Neural cell (in vitro differentiated cells): ENCODE measurements at regions not wholly inside any gene's neighbourhood (a gene's known extent, or its start where the extent isn't known, plus 50 kb on each side); places are given as distances from the start of the nearest gene placed in this dataset.

Source experiments
- H2AFZ ChIP-seq: fragments of 200-600, 300-800 bp; sonication (generic), shearing (Covaris generic); 2 replicates; pipeline ENCODE4 v1.6.0; 2014; ENCODE audit warnings: low read depth, mild to moderate bottlenecking, antibody characterized with exemption, low read length, moderate library complexity
- H3F3A ChIP-seq: fragments of 200-600 bp; shearing (Covaris generic); 2 replicates; pipeline ENCODE4 v1.6.1; 2016; ENCODE audit warnings: mild to moderate bottlenecking, moderate library complexity, mixed read lengths, antibody characterized with exemption, low read length; ENCODE audit not compliant: insufficient read depth, poor library complexity, severe bottlenecking
- H3K27ac ChIP-seq: fragments of 200-600, 300-800 bp; sonication (generic), shearing (Covaris generic); 2 replicates; pipeline ENCODE4 v1.5.1; 2014; ENCODE audit warnings: mild to moderate bottlenecking, low read length, moderate library complexity
- H3K27me3 ChIP-seq: fragments of 300-800, 200-600 bp; sonication (generic), shearing (Covaris generic); 2 replicates; pipeline ENCODE4 v1.6.0; 2014; ENCODE audit warnings: mild to moderate bottlenecking, low read depth, low read length, moderate library complexity; ENCODE audit not compliant: insufficient read depth
- H3K36me3 ChIP-seq: fragments of 300-800, 200-600 bp; sonication (generic), shearing (Covaris generic); 2 replicates; pipeline ENCODE4 v1.5.1; 2014; ENCODE audit warnings: mild to moderate bottlenecking, antibody characterized with exemption, low read length, moderate library complexity; ENCODE audit not compliant: insufficient read depth
- H3K4me2 ChIP-seq: fragments of 300-800, 200-600 bp; sonication (generic), shearing (Covaris generic); 2 replicates; pipeline ENCODE4 v1.6.0; 2014; ENCODE audit warnings: mild to moderate bottlenecking, low read length
- H3K4me3 ChIP-seq: fragments of 300-800, 200-600 bp; sonication (generic), shearing (Covaris generic); 2 replicates; pipeline ENCODE4 v1.5.1; 2014; ENCODE audit warnings: mild to moderate bottlenecking, low read length, moderate library complexity
- H3K79me2 ChIP-seq: fragments of 200-600 bp; shearing (Covaris generic); replicated peaks from 2 replicates; pipeline ENCODE4 v1.6.0; 2014; ENCODE audit warnings: mild to moderate bottlenecking, low read length, moderate library complexity; ENCODE audit not compliant: insufficient read depth
- H3K9ac ChIP-seq: fragments of 300-800, 200-600 bp; sonication (generic), shearing (Covaris generic); 2 replicates; pipeline ENCODE4 v1.6.1; 2016; ENCODE audit warnings: mild to moderate bottlenecking, low read length, mixed read lengths
- H3K9me2 ChIP-seq: fragments of 200-600 bp; shearing (Covaris generic); 2 replicates; pipeline ENCODE4 v1.6.1; 2016; ENCODE audit warnings: mild to moderate bottlenecking, low read length, mixed read lengths; ENCODE audit not compliant: insufficient read depth
- H3K9me3 ChIP-seq: fragments of 200-600, 300-800 bp; sonication (generic), shearing (Covaris generic); 2 replicates; pipeline ENCODE4 v1.6.1; 2016; ENCODE audit warnings: mild to moderate bottlenecking, mixed run types, low read length, moderate library complexity, mixed read lengths
- H4K20me1 ChIP-seq: fragments of 200-600 bp; shearing (Covaris generic); 2 replicates; pipeline ENCODE4 v1.6.1; 2016; ENCODE audit warnings: mild to moderate bottlenecking, mixed run types; ENCODE audit not compliant: insufficient read depth
- CTCF ChIP-seq: fragments of 450-650 bp; IDR thresholded peaks from 2 replicates; pipeline ENCODE4 v1.5.1; 2014; ENCODE audit warnings: antibody characterized with exemption, mild to moderate bottlenecking, moderate library complexity; ENCODE audit not compliant: poor library complexity, severe bottlenecking
- EZH2 ChIP-seq: fragments of 200-600, 300-800 bp; shearing (Covaris generic), sonication (generic); IDR thresholded peaks from 2 replicates; pipeline ENCODE4 v1.6.1; 2014; ENCODE audit warnings: antibody characterized with exemption, low read length, borderline replicate concordance, mild to moderate bottlenecking; ENCODE audit not compliant: insufficient read depth, poor library complexity, severe bottlenecking
- MXI1 ChIP-seq: fragments of 450-650 bp; conservative IDR thresholded peaks from 2 replicates; pipeline ENCODE4 v1.6.1; 2014; ENCODE audit warnings: antibody characterized with exemption, mild to moderate bottlenecking; ENCODE audit not compliant: poor library complexity, severe bottlenecking
- POLR2AphosphoS5 ChIP-seq: IDR thresholded peaks from 2 replicates; pipeline ENCODE4 v1.6.1; 2012
- RAD21 ChIP-seq: fragments of 450-650 bp; conservative IDR thresholded peaks from 2 replicates; pipeline ENCODE4 v1.6.1; 2014; ENCODE audit warnings: antibody characterized with exemption, mild to moderate bottlenecking, moderate library complexity
- REST ChIP-seq: IDR thresholded peaks from 2 replicates; pipeline ENCODE4 v1.6.1; 2012; ENCODE audit warnings: borderline replicate concordance
- SMC3 ChIP-seq: fragments of 450-650 bp; conservative IDR thresholded peaks from 2 replicates; pipeline ENCODE4 v1.6.1; 2014; ENCODE audit warnings: antibody characterized with exemption, mild to moderate bottlenecking, moderate library complexity; ENCODE audit not compliant: poor library complexity
- TAF1 ChIP-seq: IDR thresholded peaks from 2 replicates; pipeline ENCODE4 v1.6.1; 2012; ENCODE audit warnings: low read depth

- no peaks in the 10 kb centered on the region for H3F3A ChIP-seq
- no peak overlapping the region for H3K27ac ChIP-seq
- H2AFZ ChIP-seq = no peak overlapping the region
- H3K9me3 ChIP-seq = no peaks in the 10 kb centered on the region
- H3K4me3 ChIP-seq = no peak overlapping the region
- H3K9ac ChIP-seq = no peak overlapping the region
- H3K9me2 ChIP-seq = no peaks in the 10 kb centered on the region
- TF ChIP-seq EZH2 (no peak), RAD21 (no peak), REST (no peak), MXI1 (no peak), SMC3 (no peak), CTCF (no peak), TAF1 (no peak)
- no peaks in the 10 kb centered on the region for H4K20me1 ChIP-seq
- H3K27me3 ChIP-seq = no peaks in the 10 kb centered on the region
- no peaks in the 10 kb centered on the region for H3K36me3 ChIP-seq
- H3K79me2 ChIP-seq = no peaks in the 10 kb centered on the region
- H3K4me2 ChIP-seq = no peak overlapping the region
These were observed 240.1 kb upstream of the VRK2 start for GRCh38 chr2:57806449-57806968.

- no peaks in the 10 kb centered on the region for H3K79me2 ChIP-seq
- TF ChIP-seq RAD21 (no peak), SMC3 (no peak), POLR2AphosphoS5 (no peak), REST (no peak), TAF1 (no peak), EZH2 (no peak)
- H3K9me2 ChIP-seq = no peaks in the 10 kb centered on the region
- no peaks in the 10 kb centered on the region for H3K27me3 ChIP-seq
- H3K4me2 ChIP-seq = no peak overlapping the region
- no peaks in the 10 kb centered on the region for H3K9me3 ChIP-seq
- H3K36me3 ChIP-seq = no peaks in the 10 kb centered on the region
- H3K27ac ChIP-seq = no peak overlapping the region
- no peaks in the 10 kb centered on the region for H4K20me1 ChIP-seq
- H3F3A ChIP-seq = no peaks in the 10 kb centered on the region
- no peak overlapping the region for H3K9ac ChIP-seq
- no peak overlapping the region for H3K4me3 ChIP-seq
- H2AFZ ChIP-seq = no peak overlapping the region
These were observed 237.4 kb upstream of the VRK2 start for GRCh38 chr2:57809230-57809629.
